HG02852 (cell line): ENCODE measurements at regions not wholly inside any gene's neighbourhood (a gene's known extent, or its start where the extent isn't known, plus 50 kb on each side); places are given as distances from the start of the nearest gene placed in this dataset.

Experiments
- ATAC-seq: cut with Tn5 transposase; IDR thresholded peaks from one replicate; pipeline ENCODE4 v1.9.1; 2021; ENCODE audit warnings: mild to moderate bottlenecking, moderate library complexity; ENCODE audit not compliant: unreplicated experiment

DNA sequence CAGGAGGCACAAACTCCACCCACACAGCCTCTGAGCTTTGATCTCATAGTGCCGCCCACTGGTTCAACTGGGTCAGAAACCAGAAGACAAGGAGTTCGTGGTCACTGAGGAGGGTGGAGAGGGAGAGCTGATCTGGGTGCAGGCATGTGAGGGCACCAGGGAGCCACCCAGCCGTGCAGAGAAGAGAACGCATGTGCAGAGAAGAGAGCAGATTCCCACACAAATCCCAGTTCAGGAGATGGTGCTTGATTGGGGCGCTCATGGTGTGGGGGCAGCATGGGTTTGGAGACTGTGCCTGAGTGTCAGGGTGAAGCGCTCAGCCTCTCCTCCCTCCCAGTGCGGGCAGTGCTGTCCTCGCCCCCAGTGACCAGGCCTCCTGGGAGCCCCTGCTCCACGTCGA, 375.2 kb upstream of the MYT1L start:
- ATAC-seq = no peak

GRCh38 chr2:2705871-2706270, 374.8 kb upstream of the MYT1L start:
- no peak for ATAC-seq

- ATAC-seq = no peak
Measured at GRCh38 chr2:2704428-2705090, 373.5 kb upstream of the MYT1L start.

- ATAC-seq = no peak
Measured at GRCh38 chr2:2703762-2704427, 372.8 kb upstream of the MYT1L start.

- no peak for ATAC-seq
Measured at GRCh38 chr2:2703172-2703571, 372.1 kb upstream of the MYT1L start.

DNA sequence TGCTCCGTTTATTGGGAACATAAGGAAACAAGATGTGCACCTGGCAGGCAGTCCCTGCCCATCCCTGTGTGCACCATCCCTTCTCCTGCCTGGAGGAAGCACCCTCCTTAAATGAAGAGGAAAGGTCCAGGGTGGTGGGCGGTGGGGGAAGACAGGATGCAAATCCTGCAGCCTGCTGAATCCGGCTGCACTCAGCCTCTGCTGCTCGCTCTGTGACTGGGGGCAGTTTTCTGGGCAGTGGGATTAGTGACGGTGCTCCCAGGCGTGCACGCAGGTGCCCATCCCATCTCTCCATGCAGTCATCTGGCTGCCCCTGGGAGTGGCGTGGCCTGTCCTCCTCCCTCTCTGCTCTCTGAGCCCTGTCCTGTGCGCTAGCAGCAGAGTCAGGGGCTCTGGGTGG, 371.3 kb upstream of the MYT1L start:
- ATAC-seq = no peak

DNA sequence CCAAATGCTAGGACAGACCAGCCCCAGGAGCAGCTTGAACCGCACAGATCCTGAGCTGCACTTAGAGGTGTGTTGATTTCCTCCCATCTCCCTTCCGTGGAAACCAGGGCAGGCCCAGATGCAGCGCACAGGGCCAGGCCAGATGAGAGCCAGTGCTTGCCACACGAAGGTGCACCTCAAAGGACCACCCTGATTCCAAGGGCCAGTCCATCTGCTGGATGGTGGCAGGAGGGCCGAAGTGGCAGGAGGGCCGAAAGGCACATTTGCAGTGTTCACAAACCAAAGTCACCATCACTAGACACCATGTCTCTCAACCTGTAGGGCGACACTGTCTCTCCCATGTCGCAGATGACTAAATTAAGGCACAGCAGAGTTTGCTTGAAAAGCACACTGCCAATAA, 370.7 kb upstream of the MYT1L start:
- no peak for ATAC-seq

GRCh38 chr2:2701176-2701781, 370.2 kb upstream of the MYT1L start:
- ATAC-seq = no peak

DNA sequence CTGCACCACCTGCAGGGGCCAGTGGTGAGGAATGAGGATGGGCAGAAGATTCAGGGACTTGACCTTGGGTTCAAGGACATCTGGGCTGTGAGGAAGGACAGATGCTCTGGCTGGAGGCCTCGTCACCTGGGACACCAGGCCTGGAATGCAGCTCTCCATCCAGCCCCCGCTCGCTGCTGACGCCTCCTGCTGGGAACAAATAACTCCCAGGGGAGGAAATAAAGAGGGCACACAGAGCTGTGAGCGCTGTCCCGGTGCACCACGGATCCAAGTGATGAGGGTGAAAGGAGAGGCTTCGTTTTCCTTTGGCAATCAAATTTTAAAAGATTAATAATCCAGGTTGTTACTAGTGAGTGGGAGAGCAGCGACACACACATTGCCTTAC, 368.0 kb upstream of the MYT1L start:
- no peak for ATAC-seq

DNA sequence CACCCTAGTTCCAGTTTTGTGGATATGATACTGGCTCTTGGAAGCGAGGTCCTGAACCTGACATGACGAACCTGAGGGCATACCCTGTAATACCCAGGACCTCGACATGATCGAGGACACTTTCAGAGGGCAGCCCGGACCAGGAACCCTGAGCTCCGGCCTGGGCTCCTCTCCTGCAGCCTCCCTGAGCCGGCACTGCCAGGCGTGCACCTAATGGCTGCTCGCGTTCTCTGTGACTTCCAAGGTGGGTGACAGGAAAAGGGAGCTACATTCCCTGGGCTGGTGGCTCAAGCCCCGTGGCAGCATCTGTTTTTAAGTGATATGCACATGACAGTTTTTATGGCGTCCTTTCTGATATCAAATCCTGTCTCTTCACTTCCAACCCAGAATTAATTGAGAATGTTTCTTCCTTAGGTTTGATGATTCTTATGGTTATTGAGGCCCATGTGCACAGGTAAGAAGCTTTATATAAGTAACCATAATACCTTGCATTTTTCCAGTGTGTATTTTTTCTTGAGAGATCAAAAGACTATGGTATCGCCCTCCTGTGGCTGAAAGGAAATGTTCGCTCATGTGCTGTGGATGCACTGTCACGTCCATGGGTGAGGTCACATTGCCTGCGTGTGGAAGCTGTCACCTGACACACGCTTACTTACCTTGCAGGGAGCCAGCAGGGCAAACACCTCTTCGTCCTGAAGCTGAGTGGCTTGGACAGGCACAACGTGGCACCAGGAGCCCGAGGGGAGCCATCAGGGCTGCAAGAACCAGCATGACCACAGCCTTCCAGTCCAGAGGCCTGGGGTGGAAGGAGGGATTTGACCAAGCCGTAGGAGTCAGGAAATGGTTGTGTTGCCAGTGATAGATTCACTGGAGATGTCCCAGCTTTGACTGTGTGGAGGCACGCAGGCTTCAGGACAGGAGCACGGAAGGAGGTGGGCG, 367.4 kb upstream of the MYT1L start:
- no peak for ATAC-seq

- ATAC-seq = no peak
Measured at GRCh38 chr2:2696733-2697455, 365.8 kb upstream of the MYT1L start.

DNA sequence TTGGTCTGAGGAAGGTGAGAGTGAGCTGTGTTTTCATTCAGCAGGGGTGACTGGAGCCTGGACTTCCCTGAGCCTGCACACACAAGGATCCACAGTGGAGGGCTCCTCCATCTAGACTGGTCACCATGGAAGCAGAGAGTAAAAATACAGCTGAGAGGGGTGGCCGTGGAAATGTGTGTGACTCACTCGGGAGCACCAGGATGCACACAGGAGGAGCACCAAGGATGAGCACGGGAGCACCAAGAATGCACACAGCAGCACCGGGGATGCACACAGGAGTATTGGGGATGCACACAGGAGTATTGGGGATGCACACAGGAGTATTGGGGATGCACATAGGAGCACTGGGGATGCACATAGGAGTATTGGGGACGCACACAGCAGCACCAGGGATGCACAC, 365.2 kb upstream of the MYT1L start:
- ATAC-seq = no peak

- ATAC-seq = no peak
Measured at GRCh38 chr2:2694746-2695145, 363.7 kb upstream of the MYT1L start.

- no peak for ATAC-seq
Measured at GRCh38 chr2:2692599-2693389, 361.7 kb upstream of the MYT1L start.

DNA sequence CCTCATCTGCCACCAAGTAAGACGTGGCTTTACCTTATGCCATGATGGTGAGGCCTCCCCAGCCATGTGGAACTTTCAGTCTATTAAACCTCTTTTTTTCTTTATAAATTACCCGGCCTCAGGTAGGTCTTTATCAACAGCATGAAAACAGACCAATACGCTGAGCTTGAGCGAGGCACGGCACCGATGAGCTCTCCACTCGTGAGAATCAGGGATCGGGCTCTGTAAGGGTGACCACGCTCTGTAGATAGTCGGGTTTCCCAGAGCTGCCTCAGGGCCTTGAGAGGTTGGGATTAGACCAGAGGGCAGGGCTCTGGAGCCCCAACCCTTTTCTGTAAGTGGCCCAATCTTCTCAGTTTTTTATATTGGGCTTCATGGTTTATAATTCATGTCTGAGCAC, 360.3 kb upstream of the MYT1L start:
- no peak for ATAC-seq

- no peak for ATAC-seq
Measured at GRCh38 chr2:2690985-2691384, 359.9 kb upstream of the MYT1L start.

- no peak for ATAC-seq
Measured at GRCh38 chr2:2689306-2689705, 358.2 kb upstream of the MYT1L start.

DNA sequence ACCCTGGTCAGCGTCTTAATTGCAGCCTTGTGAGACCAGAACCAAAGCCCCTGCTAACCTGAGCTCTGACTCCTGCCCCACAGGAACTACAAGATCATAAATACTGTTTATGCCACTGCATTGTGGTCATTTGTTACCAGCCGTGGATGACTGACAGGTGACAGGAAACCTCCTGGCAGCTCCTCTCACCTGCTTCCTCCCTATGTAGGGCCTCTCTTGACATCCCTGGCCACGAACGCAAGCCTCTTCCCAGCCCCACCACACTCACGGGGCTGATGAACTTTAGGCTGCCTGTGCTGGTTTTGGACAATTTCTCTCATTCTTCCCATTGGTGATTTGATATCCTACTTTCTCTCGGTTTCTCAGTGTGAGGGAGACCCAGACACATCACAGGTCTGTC, 357.2 kb upstream of the MYT1L start:
- ATAC-seq = no peak

DNA sequence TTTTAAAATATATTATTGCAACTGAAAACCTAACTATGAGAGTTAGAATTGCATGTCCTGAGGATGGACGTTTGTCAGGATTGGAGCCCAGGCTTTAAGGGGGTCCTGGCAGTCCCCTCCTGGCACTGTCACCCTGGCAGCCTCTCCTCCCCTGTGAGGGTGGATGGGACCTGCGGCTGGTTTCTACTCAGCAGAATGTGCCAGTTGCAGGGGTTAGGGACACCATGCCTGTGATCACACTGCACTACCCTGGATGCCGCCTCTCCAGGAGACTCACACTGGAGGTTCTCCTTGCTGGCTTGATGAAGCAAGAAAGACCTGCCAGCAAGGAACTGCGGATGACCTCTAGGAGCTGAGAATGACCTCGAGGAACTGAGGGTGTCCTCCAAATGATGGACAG, 356.7 kb upstream of the MYT1L start:
- ATAC-seq = no peak

DNA sequence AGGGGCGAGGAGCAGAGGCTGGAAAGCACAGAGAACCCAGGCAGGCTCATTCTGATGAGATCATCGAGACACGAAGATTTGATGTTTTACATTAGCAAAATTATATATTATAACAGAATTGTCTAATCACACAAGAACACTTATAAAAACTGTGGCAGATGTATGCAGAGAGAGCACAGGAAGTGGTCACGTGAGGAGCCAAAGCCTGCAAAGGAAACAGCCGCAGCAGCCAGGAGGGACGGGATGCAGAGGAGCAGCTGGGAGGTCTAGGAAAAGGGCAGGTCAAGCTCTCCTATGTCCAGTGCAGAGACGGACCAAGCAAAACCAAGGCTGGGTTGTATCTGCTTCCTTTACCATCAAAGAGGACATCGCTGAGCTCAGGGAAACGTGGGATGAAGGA, 355.1 kb upstream of the MYT1L start:
- no peak for ATAC-seq
